NCI-H1694 treated with DMSO at 0.1 percent for 48 hours (cell line): ENCODE measurements at regions not wholly inside any gene's neighbourhood (a gene's known extent, or its start where the extent isn't known, plus 50 kb on each side); places are given as distances from the start of the nearest gene placed in this dataset.
"Not testable (repeated sequence)": the region's sequence is repeated elsewhere in the genome, so short reads cannot be mapped to it uniquely, and the experiment has no call there.

Source experiments
- DNase-seq: peaks from one replicate; lab custom pipeline; 2025; lab: John Stamatoyannopoulos, UW

DNA sequence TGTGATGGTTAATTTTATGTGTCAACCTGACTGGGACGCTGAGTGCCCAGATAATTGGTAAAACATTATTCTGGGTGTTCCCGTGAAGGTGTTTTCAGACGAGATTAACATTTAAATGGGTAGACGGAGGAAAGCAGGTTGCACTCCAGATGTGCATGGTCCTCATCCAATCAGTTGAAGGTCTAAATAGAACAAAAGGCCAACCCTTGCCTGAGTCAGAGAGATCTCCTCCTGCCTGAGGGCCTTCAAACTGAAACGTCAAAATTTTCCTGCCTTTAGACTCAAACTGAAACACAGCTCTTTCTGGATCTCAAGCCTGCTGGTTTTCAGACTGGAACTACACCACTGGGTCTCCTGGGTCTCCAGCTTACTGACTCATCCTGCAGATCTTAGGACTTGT is 73.5 kb downstream of the NPIPA8 start:
- DNase-seq = not testable (repeated sequence)

DNA sequence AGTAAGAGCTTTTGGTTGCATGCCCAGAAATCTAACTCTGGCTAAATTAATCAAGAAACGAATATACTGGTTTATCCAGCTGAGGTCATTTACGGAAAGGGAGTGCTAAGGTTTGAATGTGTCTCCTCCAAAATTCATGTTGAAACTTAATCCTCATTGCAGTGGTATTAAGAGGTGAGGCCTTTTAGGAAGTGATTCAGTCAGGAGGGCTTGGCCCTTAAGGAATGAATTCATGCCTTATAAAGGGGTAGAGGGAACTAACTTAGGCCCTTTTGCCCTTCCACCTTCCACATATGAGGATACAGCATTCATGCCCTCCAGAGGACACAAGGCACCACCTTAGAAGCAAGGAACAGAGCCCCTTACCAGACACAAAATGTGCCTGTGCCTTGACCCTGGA is 74.7 kb downstream of the NPIPA8 start:
- DNase-seq = not testable (repeated sequence)

DNA sequence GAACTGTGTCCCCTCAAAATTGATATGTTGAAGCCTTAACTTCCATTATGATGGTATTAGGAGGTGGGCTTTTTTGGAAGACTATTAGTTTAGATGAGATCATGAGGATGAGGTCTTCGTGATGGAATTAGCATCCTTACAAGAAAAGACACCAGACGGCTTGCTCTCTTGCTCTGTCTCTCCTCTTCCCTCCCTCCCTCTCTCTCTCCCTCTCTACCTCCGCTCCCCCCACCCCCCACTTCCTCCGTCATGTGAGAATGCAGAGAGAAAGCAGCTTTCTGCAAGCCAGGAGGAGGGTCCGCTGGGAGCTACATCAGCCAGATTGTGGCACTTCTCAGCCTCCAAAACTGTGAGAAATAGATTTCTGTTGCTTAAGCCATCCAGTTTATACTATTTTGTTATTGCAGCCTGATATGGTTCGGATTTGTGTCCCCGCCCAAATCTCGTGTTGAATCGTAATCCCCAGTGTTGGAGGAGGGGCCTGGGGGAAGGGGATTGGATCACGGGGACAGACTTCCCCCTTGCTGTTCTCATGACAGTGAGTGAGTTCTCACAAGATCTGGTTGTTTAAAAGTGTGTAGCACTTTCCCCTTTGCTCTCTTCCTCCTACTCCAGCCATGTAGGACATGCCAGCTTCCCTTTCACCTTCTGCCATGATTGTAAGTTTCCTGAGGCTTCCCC is 76.9 kb downstream of the NPIPA8 start:
- DNase-seq = not testable (repeated sequence)

DNA sequence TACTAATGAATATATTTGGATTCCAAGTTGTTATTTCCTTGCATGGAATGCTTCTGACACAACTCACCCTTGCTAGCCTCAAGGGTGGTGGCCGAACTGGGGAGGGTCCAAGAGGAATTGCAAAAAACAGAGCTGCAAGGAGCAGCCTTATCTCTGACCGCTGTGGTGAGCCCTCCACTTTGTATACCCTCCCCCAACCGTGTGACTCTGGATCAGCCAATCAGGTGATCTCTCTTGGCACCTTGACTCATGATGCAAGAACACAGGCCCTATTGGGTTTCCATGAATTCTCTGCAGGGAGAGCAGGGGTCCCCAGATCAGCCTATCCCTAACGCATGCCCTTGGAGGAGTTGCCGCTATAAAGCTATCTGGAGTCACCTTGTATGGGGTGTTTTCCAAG is 83.6 kb downstream of the NPIPA8 start:
- DNase-seq = not testable (repeated sequence)

DNA sequence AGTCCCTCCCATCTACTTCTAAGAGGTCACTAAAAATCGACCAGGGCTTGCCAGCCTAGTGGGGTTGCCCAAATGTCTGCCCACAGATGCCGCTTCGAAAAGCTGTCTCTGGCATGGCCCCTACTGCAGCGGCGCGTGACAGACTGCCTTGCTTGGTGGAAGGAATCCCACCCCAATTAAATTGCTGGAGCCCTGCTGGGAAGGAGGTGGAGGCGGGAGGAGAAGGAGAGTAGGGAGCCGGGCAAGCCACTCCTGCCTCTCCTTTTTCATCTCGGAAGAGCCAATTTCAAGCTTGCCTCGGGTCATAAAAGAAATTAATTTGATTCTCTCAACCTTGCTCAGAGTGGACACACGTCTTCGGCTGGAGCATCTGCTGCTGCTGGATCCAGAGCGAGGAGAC is 106.0 kb downstream of the NPIPA8 start:
- not testable (repeated sequence) for DNase-seq

DNA sequence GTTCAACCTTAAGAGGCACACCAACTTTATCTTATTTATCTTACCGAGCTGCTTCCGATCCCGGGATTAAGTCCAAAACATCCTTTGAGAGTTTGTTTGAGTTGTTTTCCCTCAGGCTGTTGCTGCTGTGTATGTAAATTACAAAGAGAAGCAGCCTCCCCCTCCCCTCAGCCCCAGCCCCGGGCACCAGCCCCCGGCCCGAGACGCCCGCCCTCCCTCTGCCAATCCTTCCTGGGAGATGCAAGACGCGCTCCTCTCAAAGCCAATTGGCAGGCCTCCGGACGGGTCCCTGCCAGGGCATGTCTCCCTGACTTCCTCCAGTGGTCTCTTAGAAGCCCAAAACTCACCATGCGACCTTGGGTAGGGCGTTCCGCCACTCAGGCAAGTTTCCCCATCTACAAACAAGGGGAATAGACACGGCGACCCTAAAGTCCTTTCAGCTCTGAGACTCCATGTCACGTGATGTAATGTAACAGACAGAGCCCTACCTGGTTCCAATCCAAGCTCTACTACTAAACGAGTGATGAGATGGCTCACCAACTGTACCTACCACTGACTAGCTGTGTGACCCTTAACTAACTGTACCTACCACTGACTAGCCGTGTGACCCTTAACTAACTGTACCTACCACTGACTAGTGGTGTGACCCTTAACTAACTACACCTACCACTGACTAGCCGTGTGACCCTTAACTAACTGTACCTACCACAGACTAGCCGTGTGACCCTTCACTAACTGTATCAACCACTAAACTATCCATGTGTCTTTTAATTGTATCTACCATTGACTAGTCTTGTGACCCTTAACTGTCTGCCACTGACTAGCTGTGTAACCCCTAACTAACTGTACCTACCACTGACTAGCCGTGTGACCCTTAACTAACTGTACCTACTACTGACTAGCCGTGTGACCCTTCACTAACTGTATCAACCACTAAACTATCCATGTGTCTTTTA is 114.2 kb downstream of the NPIPA8 start:
- not testable (repeated sequence) for DNase-seq

DNA sequence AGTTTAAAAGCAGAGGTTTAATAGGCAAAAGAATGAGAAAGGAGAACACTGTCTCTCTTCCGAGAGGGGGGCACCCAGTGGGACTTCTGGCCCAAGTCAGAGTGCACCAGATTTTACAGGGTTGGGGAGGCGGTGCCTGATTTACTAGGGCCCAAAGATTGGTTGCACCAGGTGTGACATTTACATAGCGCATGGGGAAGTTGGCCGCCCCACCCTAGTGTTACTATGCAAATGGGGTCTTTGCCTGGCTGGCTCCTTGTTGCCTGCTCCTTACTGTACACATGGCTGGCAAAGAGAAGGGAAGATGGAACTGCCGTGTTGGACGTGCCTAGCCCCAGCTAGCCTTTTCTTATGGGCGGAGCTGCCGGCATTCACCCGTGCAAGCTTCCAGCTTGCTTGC is 118.8 kb downstream of the NPIPA8 start:
- not testable (repeated sequence) for DNase-seq

DNA sequence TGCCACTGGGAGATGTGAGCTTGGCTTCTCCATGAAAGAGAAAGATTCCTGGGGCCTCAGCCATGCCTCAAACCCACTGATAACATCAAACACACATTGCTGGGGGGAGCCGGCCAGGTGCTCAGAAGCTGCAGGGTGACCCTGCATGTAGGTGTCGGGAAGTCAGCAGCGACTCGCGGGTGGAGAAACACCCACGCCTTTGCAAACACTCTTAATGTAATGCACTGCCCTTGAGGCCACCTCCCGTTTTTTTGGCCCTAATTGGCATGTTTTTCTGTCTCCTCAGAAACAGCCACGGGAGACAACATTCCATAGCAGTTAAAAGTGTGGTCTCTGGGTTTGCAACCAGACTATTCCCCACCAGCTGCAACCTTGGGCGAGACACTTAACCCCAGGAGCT is 119.7 kb downstream of the NPIPA8 start:
- DNase-seq = not testable (repeated sequence)

DNA sequence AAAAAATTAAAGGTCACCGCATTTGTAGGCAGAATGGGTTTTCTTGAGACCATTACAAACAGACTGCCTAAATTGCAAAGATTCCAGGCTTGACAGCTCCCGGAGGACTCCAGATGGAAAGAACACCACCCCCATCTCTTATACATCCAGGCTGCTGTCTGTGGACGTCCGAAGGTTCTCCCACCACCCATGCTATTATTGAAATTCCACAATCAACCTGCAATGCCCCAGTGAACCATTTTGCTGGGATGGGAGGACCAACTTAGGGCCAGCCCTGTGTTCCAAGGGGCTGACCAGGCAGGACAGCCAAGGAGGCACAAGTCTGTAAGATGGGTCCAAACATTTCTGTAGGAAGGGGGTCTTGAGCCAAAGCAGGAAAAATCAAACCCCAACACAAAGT is 122.7 kb downstream of the NPIPA8 start:
- not testable (repeated sequence) for DNase-seq

DNA sequence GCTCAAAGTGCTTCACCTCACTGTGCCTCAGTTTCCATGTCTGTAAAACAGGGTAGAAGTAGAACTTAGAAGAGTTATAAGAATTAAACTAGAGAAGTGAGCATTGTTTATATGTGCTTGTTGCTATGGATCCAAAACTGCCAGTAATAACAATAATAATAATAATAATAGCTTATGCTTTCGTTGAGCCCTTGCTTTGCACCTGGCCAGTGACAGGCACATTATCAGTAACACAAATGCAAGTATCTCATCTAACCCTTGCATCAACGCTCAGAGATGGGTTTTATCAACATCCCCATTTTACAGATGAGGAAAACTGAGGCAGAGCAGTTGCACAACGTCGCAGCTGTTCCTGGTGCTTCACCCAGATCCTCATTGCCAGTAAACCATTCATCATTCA is 125.0 kb downstream of the NPIPA8 start:
- DNase-seq = not testable (repeated sequence)

DNA sequence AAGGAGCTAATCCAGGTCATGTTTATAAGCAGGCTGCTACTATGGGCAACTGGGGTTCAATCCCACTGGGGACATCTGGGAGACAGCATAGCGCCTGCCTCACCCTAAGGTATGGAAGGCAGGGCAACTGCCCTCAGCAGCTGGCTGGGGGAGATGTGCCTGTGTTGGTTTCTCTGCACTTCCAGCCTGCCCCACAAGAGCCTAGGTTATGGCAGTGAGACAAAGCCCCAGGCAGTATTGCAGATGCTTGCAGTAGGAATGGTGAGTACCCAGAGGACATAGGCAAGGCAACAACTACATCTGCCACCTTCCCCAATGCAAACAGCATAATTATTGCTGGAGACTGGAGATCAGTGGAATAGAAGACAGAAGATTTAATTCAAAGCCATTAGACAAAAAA is 131.8 kb downstream of the NPIPA8 start:
- not testable (repeated sequence) for DNase-seq

DNA sequence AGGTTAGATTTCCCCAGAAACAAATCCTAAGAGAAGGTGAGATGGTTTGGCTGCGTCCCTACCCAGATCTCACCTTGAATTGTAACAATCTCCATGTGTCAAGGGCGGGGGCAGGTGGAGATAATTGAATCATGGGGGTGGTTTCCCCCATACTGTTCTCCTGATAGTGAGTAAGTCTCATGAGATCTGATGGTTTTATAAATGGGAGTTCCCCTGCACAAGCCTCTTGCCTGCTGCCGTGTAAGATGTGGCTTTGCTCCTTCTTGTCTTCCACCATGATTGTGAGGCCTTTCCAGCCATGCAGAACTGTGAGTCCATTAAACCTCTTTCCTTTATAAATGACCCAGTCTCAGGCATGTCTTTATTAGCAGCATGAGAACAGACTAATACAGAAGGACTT is 132.2 kb downstream of the NPIPA8 start:
- not testable (repeated sequence) for DNase-seq

DNA sequence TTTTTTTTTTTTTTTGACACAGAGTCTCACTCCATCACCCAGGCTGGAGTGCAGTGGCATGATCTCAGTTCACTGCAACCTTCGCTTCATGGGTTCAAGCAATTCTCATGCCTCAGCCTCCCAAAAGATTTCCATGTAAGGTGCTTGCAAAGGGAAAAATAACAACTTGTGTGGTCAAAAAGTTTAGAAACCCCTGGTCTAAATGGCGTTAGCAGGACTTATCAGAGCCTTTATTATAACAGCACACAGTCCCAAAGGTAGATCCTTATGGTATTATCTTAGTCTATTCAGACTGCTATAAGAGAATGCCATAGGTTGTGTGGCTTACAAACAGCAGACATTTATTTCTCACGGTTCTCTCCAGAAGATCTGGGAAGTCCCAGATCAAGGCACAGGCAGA is 135.0 kb downstream of the NPIPA8 start:
- not testable (repeated sequence) for DNase-seq

DNA sequence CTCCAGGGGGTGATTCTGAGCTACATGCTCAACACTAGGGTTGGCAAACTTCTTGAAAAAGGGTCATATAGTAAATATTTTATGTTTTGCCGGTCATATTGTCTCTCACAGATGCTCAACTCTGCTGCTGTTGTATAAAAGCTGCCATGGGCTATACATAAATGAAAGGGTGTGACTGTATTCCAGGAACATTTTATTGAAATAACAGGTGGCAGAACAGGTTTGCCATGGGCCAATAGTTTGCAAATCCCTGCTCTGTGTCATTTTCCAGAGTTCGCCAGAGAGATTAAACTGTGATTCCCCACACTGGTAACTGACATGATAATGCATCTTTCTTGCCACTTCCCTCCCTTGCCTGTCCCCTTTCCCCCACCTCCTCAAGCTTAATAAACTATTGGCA is 144.1 kb downstream of the NPIPA8 start:
- not testable (repeated sequence) for DNase-seq

DNA sequence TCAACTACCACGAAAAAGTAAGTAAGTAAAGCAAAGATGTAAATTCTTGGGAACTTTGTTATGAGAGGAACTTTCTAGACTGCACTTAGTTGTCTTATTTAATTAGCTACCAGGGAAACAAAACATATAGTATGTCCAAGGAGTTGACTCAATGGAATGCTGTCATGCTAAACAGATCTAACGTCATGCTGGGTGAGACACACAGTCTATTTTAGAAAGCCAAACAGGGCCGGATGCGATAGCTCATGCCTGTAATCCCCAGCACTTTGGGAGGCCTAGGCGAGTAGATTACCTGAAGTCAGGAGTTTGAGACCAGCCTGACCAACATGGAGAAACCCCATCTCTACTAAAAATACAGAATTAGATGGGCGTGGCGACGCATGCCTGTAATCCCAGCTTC is 146.4 kb downstream of the NPIPA8 start:
- not testable (repeated sequence) for DNase-seq

DNA sequence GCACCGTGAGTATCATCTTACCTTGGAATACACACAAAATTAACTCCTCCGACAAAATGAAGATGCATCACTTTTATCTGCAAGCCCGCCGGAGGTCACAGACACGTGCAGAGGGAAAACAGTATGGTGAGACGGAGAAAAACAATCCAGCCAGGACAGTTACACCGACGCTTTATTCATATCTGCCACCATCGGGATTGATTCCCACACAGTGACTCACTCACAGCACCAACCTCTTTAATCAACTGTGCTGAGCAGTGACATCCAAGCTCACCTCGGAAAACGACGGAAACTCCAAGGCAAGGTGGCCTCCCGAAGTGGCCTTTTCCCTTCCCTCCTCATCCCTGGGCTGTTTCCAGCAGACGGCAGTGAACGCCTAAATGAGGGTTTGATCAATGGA is 151.8 kb downstream of the NPIPA8 start:
- DNase-seq = not testable (repeated sequence)

DNA sequence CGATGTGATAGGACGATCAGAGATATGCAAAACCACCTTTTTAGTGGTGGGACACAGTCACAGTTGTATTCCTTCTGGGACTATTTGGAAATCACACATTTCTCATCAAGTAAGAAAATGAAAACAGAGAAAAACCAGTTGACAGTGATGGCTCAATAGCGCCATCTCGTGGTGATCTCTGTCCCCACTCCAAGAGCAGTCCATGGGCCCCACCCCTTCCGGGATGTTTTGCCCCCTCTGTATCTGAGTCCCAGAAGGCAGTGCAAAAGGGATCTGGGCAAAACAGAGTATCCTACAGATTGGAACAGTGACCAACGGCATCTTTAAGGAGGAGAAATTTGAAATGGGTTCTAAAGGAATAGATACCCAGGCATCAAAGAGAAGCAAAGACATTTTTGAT is 155.5 kb downstream of the NPIPA8 start:
- DNase-seq = not testable (repeated sequence)

DNA sequence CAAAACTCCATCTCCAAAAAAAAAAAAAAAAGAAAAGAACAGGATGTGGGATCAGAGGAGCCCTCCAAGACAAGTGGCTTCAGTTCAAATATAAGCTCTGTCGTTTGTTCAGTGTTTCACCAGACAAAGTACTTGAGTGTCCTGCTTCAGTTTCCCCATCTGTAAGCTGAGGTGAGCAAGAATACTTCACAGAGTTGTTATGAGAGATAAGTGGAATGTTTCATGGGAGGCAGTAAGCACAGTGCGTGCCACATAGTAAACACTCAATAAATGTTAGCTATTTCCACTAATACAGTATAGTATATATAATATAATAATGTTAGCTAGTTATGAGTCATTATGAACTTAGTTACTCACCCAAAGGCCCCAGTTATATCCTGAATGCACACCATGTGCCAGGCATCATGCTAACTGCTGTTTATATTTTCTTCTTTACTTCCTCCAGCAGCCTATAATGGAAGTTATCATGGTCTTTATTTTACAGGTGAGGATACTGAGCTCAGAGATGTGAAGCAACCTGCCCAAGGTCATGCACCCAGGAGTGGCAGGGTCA is 162.5 kb downstream of the NPIPA8 start:
- not testable (repeated sequence) for DNase-seq

DNA sequence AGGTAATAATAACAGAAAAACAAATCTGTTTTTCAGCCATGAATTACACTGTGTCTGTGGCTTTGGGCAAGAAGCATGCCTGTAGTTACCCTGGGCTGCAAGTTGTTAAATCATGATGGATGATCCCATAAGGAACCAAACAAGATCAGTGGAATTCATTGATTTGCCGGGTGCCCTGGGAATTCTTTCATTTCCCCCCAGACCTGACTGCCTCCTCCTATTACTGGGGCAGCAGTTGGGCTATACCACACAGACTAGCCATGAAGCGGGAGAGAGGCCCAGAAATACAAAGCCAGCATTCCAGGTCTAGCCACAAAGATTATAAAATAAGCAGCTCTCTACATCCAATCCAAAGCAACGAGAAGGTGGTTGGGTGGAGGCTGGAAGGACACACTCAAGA is 174.2 kb downstream of the NPIPA8 start:
- not testable (repeated sequence) for DNase-seq

DNA sequence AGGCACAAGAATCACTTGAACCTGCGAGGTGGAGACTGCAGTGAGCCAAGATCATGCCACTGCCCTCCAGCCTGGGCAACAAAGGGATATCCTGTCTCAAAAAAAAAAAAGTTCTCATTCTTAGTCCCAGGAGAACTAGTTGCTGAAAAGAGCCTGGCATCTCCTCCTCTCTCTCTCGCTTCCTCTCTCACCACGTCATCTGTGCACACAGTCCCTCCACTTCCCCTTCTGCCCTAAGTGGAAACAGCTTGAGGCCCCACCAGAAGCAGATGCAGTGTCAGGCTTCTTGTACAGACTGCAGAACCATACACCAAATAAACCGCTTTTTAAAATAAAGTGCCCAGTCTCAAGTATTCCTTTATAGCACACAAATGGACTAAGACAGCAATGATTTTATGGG is 175.3 kb downstream of the NPIPA8 start:
- not testable (repeated sequence) for DNase-seq

DNA sequence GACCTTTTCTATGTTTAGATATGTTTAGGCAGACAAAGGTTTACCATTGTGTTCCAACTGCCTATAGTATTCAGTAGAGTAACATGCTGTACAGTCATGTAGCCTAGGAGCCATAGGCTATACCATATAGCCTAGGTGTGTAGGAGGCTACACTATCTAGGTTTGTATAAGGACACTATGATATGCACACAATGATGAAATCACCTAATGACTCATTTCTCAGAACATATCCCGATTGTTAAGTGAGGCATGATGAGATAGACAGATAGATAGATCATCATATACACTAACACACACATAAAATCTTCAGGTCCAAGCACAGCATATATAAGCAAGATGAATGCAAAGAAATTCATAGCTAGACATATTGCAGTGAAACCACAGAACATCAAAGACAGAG is 177.4 kb downstream of the NPIPA8 start:
- not testable (repeated sequence) for DNase-seq

DNA sequence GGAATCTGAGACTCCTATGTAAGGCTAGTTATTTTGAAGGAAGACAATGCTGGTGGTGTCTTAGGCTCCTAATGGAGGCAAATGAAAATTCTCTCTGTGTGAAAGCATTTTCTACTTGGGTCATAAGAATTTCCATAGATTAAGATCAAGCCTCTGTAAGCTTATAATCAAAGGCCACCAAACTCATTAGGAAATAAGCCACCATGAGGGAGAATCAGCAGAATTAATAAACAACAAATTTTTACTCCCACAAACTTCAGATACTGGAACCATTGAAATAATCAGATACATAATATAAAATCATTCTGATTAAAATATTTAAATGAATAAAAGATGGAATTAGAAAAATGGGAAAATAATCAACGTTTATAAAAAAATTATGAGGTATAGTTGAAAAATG is 178.7 kb downstream of the NPIPA8 start:
- DNase-seq = not testable (repeated sequence)

DNA sequence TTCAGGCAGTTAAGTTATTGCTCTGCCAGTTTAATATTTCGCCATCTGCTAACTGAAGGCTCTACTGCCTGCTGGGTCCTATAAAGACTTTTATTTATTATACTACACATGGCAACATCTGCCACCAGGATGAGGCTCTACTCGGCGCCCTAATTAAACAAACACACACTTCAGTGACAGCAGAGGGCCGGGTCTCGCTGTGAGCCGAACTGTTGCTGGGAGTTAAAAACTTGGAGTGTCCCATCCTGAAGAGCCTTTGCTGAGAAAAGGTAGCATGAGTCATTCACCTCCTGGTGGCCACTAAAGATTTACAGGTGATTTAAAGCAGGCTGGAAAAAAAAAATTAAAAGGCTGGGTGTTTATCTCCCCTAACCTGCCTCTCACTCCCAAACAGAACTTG is 183.7 kb downstream of the NPIPA8 start:
- DNase-seq = not testable (repeated sequence)
